ENCODE measurements at regions not wholly inside any gene's neighbourhood (a gene's known extent, or its start where the extent isn't known, plus 50 kb on each side); places are given as distances from the start of the nearest gene placed in this dataset.

- intact Hi-C loops (cut with DNase I): no loop called here
- Histone ChIP-seq H3K9ac (ENCODE audit: low read depth in 2 of 2, low read length in 2 of 2) (no peak overlapping the region), H3K27ac (no peak overlapping the region), H3K36me3 (no peaks in the 10 kb centered on the region), H3K27me3 (no peaks in the 10 kb centered on the region), H3K4me1 (no peaks in the 10 kb centered on the region), H3K9me3 (no peaks in the 10 kb centered on the region), H3K4me3 (no peak overlapping the region)
- DNase-seq: no peak
- TF ChIP-seq, protein P1, sequence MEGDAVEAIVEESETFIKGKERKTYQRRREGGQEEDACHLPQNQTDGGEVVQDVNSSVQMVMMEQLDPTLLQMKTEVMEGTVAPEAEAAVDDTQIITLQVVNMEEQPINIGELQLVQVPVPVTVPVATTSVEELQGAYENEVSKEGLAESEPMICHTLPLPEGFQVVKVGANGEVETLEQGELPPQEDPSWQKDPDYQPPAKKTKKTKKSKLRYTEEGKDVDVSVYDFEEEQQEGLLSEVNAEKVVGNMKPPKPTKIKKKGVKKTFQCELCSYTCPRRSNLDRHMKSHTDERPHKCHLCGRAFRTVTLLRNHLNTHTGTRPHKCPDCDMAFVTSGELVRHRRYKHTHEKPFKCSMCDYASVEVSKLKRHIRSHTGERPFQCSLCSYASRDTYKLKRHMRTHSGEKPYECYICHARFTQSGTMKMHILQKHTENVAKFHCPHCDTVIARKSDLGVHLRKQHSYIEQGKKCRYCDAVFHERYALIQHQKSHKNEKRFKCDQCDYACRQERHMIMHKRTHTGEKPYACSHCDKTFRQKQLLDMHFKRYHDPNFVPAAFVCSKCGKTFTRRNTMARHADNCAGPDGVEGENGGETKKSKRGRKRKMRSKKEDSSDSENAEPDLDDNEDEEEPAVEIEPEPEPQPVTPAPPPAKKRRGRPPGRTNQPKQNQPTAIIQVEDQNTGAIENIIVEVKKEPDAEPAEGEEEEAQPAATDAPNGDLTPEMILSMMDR (IDR thresholded peaks at IDR 0.05): no peak
Observed at GRCh38 chr1:198068285-198068684, 88.5 kb upstream of the NEK7 start.

DNA sequence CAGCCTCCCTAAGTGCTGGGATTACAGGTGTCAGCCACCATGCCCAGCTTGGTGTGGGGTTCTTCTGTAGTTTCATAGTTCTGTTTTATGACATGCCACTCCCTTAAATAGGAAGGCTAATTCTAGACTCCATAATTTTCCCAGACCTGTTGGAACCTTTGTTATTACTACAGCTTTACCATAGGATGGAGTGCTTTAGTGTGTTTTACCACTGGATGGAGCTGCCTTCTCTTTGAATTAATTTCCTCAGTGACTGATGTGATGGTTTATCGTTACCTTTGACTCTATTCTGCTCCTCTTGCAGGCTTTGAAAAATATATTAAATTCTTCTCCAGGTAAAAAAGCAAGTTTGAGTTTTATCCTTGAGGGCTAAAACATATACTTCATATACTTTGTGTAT lies 84.6 kb upstream of the NEK7 start:
- Histone ChIP-seq H3K9ac (ENCODE audit: low read depth in 2 of 2, low read length in 2 of 2) (no peak overlapping the region), H3K27me3 (no peaks in the 10 kb centered on the region), H3K4me3 (no peak overlapping the region), H3K4me1 (no peaks in the 10 kb centered on the region), H3K9me3 (no peaks in the 10 kb centered on the region), H3K27ac (no peak overlapping the region), H3K36me3 (no peaks in the 10 kb centered on the region)
- TF ChIP-seq, protein P1 (IDR thresholded peaks at IDR 0.05): no peak
- DNase-seq: no peak
- intact Hi-C loops (cut with DNase I): no loop called here

DNA sequence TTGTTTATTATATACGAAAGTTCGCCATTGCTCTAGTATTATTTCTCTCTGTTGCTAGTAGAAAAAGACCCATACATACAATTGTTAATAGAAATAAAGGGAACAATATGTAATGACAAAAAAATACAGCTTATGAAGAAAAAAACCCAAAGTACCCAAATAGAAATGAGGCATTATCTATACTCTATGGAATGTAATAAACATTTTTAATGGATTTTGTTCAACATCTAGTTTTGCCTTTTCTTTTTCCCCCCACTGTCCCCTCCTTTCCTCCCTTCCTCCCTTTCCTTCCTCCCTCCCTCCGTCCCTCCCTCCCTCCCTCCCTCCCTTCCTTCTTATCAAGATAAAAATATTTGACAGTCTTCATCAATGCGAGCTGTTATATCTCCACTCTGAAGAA lies 81.5 kb upstream of the NEK7 start:
- H3K9me3 ChIP-seq: no peaks in the 10 kb centered on the region
- no peak overlapping the region for H3K9ac ChIP-seq (ENCODE audit: low read depth in 2 of 2, low read length in 2 of 2)
- no peak overlapping the region for H3K4me3 ChIP-seq
- no peak overlapping the region for H3K27ac ChIP-seq
- TF ChIP-seq, protein P1 (IDR thresholded peaks at IDR 0.05): no peak
- intact Hi-C loops (cut with DNase I): no loop called here
- H3K4me1 ChIP-seq: no peaks in the 10 kb centered on the region
- DNase-seq: no peak
- no peaks in the 10 kb centered on the region for H3K36me3 ChIP-seq
- no peaks in the 10 kb centered on the region for H3K27me3 ChIP-seq

DNA sequence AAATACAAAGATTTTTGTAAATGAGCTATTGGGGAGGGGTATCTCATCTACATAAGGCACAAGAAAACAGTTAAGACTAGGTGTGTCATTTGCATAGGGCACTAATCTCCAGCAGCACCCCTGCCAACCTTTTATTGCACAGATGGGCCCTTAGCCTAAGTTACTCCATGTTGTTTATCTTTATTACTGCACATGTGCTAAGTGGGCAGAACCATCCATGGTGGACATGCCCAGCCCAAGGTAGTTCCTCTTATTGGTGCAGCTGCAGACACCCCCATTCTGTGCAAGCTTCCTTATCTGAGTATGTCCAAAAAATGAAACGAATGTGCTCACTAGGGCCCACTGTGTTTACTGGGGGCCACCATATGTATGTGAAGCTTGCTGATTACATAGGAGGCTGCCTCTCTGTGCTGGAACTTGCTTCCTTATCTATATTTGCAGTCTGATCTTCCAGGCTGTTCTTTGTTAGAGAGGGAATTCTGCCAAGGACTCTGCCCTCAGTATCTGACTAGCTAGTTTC lies 77.3 kb upstream of the NEK7 start:
- DNase-seq: peak; percentile 23

DNA sequence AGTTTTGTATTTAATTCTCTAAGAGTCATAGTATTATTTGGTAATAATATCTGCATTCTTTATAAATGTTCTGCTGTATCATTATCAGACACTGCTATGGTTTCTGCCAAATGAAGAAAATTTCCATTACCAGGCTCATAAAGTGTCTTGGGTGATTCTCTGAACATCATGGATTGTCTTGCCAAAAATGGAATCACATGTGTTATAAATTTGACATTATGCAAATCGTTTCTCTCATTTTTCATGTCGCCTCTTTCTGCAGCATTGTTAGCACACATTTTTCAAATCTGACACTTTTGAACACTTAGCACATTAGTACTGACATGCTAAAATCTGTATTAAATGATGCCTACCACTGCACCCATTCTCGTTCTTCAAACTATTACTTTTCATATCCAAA lies 74.2 kb upstream of the NEK7 start:
- Histone ChIP-seq H3K9ac (ENCODE audit: low read depth in 2 of 2, low read length in 2 of 2) (no peak overlapping the region), H3K27me3 (no peaks in the 10 kb centered on the region), H3K4me3 (no peak overlapping the region), H3K4me1 (no peaks in the 10 kb centered on the region), H3K36me3 (no peaks in the 10 kb centered on the region), H3K27ac (no peak overlapping the region), H3K9me3 (no peaks in the 10 kb centered on the region)
- no peak for DNase-seq
- intact Hi-C loops (cut with DNase I): no loop called here
- TF ChIP-seq, protein P1 (IDR thresholded peaks at IDR 0.05): no peak

More for the DNA sequence above, 77.3 kb upstream of the NEK7 start:
- no peaks in the 10 kb centered on the region for H3K4me1 ChIP-seq
- no peak overlapping the region for H3K27ac ChIP-seq
- no peak overlapping the region for H3K9ac ChIP-seq (ENCODE audit: low read depth in 2 of 2, low read length in 2 of 2)
- no peaks in the 10 kb centered on the region for H3K27me3 ChIP-seq
- intact Hi-C loops (cut with DNase I): no loop called here
- no peak overlapping the region for H3K4me3 ChIP-seq
- H3K36me3 ChIP-seq: no peaks in the 10 kb centered on the region
- no peaks in the 10 kb centered on the region for H3K9me3 ChIP-seq
- TF ChIP-seq, protein P1 (IDR thresholded peaks at IDR 0.05): no peak

Data from colonic mucosa (tissue), 4 donors.